ENCODE measurements at regions not wholly inside any gene's neighbourhood (a gene's known extent, or its start where the extent isn't known, plus 50 kb on each side); places are given as distances from the start of the nearest gene placed in this dataset.
"Not testable (repeated sequence)": the region's sequence is repeated elsewhere in the genome, so short reads cannot be mapped to it uniquely, and the experiment has no call there.

DNA sequence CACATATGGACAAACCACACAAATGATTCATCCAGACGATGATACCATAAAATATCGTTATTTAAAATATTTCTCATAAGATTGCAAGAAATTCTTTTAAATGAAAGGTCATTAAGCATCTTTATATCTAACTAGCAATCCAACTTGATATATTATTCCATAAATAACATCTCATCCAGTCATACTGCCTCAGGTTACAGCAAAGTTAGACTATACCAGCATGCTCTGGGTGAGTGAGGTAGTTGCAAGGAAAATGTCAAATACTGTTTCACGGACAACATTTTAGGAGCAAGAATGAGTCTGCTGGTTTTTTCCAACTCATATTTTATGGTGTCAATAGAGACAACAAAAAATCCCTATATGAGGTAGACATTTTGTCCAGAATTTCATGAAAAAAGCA lies 200.9 kb upstream of the TRPM3 start:
- H3K27me3 ChIP-seq (ENCODE audit: low read depth, low read length), result no peaks in the 10 kb centered on the region
- no peak overlapping the region for H3K27ac ChIP-seq (ENCODE audit: low read length)
- no peak overlapping the region for H3K4me3 ChIP-seq (ENCODE audit: low read depth in 1 of 2, low read length in 2 of 2)
- no peaks in the 10 kb centered on the region for H3K4me1 ChIP-seq (ENCODE audit: control insufficient read depth in 1 of 2, insufficient read depth in 2 of 2, low read length in 2 of 2)
- H3K9me3 ChIP-seq (ENCODE audit: control insufficient read depth in 1 of 2, low read length in 2 of 2), result no peaks in the 10 kb centered on the region
- H3K36me3 ChIP-seq (ENCODE audit: control insufficient read depth in 1 of 2, insufficient read depth in 2 of 2, low read length in 2 of 2), result no peaks in the 10 kb centered on the region

DNA sequence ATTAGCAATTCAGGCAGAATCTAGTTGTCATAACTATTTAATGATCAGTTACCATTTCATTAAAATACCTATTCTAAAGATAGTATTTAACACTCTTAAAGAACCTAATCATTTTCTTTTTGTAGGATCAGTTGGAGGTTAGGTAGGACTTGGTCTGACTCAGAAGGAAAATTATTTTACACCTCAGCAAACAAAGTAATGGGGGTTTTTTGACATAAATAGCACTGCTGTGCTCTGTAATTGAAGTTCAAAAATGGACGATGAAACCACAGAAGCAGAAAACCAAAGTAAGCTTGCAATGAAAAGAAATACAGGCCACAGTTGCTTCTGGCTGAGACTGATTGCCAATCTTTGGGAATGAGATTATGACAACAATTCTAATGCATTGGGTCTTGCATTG lies 187.0 kb upstream of the TRPM3 start:
- Histone ChIP-seq H3K4me3 (ENCODE audit: low read depth in 1 of 2, low read length in 2 of 2) (no peak overlapping the region), H3K27me3 (ENCODE audit: low read depth, low read length) (no peaks in the 10 kb centered on the region), H3K4me1 (ENCODE audit: control insufficient read depth in 1 of 2, insufficient read depth in 2 of 2, low read length in 2 of 2) (no peaks in the 10 kb centered on the region), H3K9me3 (ENCODE audit: control insufficient read depth in 1 of 2, low read length in 2 of 2) (no peaks in the 10 kb centered on the region), H3K36me3 (ENCODE audit: control insufficient read depth in 1 of 2, insufficient read depth in 2 of 2, low read length in 2 of 2) (no peaks in the 10 kb centered on the region), H3K27ac (ENCODE audit: low read length) (no peak overlapping the region)

DNA sequence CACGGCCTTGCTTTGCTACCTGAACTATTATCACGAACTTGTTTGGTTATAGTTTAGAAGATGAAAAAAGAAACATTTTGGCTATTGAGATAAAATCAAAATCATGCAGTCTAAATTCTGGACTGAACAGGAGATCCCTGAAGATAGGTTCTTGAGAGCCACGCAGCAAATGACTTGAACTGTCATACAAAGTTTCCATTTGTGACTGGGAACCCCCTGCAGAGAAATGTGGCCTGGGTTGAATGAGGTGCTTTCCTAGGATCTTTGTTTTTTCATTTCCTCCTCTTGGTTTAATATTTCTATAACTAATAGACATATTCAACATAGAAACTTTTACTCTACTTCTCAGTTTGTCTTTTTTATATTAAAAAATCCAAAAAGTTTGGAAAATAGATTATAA lies 184.7 kb upstream of the TRPM3 start:
- Histone ChIP-seq H3K9me3 (ENCODE audit: control insufficient read depth in 1 of 2, low read length in 2 of 2) (no peaks in the 10 kb centered on the region), H3K36me3 (ENCODE audit: control insufficient read depth in 1 of 2, insufficient read depth in 2 of 2, low read length in 2 of 2) (no peaks in the 10 kb centered on the region), H3K27ac (ENCODE audit: low read length) (no peak overlapping the region), H3K4me3 (ENCODE audit: low read depth in 1 of 2, low read length in 2 of 2) (no peak overlapping the region), H3K27me3 (ENCODE audit: low read depth, low read length) (no peaks in the 10 kb centered on the region), H3K4me1 (ENCODE audit: control insufficient read depth in 1 of 2, insufficient read depth in 2 of 2, low read length in 2 of 2) (no peaks in the 10 kb centered on the region)

DNA sequence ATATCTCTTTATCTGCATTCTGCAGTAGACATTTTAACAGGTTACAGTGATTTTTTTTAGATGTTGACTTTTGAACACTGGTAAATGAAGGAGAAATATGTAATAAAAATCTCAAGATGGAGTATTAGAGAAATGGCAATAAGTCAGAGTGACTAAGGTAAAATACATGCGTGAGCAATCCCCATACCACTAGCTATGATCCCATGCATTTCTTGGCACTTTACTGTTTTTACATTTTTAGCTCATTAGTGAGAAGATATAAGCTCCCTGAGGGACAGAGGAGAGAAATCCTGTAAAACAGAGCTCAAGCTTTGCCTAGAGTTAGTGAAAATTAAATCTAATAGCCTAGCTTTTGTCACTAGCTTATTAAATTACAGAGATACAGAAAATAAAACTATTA lies 181.9 kb upstream of the TRPM3 start:
- no peaks in the 10 kb centered on the region for H3K27me3 ChIP-seq (ENCODE audit: low read depth, low read length)
- no peaks in the 10 kb centered on the region for H3K36me3 ChIP-seq (ENCODE audit: control insufficient read depth in 1 of 2, insufficient read depth in 2 of 2, low read length in 2 of 2)
- H3K4me1 ChIP-seq (ENCODE audit: control insufficient read depth in 1 of 2, insufficient read depth in 2 of 2, low read length in 2 of 2), result no peaks in the 10 kb centered on the region
- no peak overlapping the region for H3K27ac ChIP-seq (ENCODE audit: low read length)
- no peak overlapping the region for H3K4me3 ChIP-seq (ENCODE audit: low read depth in 1 of 2, low read length in 2 of 2)
- no peaks in the 10 kb centered on the region for H3K9me3 ChIP-seq (ENCODE audit: control insufficient read depth in 1 of 2, low read length in 2 of 2)

DNA sequence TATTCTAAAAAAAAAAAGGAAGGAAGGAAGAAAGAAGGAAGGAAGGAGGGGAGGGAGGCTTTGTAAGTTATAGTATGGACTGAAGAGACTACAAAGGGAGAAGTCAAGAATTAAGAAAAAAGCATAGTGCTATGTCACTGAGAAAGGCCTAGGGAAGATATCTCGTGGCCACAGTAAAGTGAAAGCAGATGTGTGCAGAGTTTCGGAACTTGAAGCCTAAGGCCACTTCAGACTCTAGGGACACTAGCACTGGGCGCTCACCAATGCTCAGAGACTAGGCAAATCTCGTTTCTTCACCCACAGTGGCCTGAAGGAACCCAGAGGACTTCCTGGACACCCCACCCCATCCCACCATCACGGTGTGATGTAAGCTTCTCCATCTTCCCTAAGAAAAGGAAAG lies 181.4 kb upstream of the TRPM3 start:
- no peak overlapping the region for H3K27ac ChIP-seq (ENCODE audit: low read length)
- H3K36me3 ChIP-seq (ENCODE audit: control insufficient read depth in 1 of 2, insufficient read depth in 2 of 2, low read length in 2 of 2), result no peaks in the 10 kb centered on the region
- H3K4me3 ChIP-seq (ENCODE audit: low read depth in 1 of 2, low read length in 2 of 2), result no peak overlapping the region
- H3K27me3 ChIP-seq (ENCODE audit: low read depth, low read length), result no peaks in the 10 kb centered on the region
- H3K9me3 ChIP-seq (ENCODE audit: control insufficient read depth in 1 of 2, low read length in 2 of 2), result no peaks in the 10 kb centered on the region
- no peaks in the 10 kb centered on the region for H3K4me1 ChIP-seq (ENCODE audit: control insufficient read depth in 1 of 2, insufficient read depth in 2 of 2, low read length in 2 of 2)

DNA sequence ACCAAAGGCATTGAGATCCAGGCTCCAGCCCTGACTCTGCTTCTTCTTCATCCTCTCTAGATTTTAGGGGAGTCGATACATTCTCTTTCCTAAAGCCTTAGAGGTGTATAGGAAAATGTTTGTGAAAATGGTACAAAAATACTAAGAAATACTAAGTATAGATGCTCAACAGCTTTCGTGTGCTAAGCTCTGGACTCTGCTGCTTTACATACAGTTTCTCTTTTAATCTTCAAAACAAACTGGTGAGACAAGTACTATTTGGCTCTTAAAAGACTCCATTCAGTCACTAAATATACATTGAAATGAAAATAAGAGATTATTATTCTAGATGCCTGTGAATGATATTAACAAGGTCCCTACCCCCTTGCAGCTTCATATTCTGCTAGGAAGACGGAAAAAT lies 174.5 kb upstream of the TRPM3 start:
- H3K9me3 ChIP-seq (ENCODE audit: control insufficient read depth in 1 of 2, low read length in 2 of 2), result no peaks in the 10 kb centered on the region

DNA sequence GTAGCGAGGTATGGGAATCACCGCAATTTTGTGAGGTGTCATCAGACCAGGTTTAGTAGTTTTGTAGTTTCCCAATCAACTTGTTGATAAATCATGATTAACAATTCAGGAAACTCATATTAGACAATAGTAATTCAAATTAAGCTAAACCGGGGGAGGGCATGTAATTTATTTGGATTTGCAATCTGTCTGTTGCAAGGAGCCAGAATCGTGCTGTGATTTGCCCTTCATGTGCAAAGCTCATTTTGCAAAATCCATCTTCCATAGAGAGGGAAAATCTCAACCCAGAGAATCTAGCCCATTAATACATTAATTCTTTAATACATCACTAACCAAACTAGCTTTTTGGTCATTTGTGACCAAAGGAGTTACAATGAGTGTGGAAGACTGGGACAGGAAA lies 164.7 kb upstream of the TRPM3 start:
- Histone ChIP-seq H3K4me1 (ENCODE audit: control insufficient read depth in 1 of 2, insufficient read depth in 2 of 2, low read length in 2 of 2) (no peaks in the 10 kb centered on the region), H3K4me3 (ENCODE audit: low read depth in 1 of 2, low read length in 2 of 2) (no peak overlapping the region), H3K27ac (ENCODE audit: low read length) (no peak overlapping the region), H3K27me3 (ENCODE audit: low read depth, low read length) (no peaks in the 10 kb centered on the region), H3K9me3 (ENCODE audit: control insufficient read depth in 1 of 2, low read length in 2 of 2) (no peaks in the 10 kb centered on the region), H3K36me3 (ENCODE audit: control insufficient read depth in 1 of 2, insufficient read depth in 2 of 2, low read length in 2 of 2) (no peaks in the 10 kb centered on the region)

More for the DNA sequence above, 174.5 kb upstream of the TRPM3 start:
- Histone ChIP-seq H3K4me1 (ENCODE audit: control insufficient read depth in 1 of 2, insufficient read depth in 2 of 2, low read length in 2 of 2) (no peaks in the 10 kb centered on the region), H3K27ac (ENCODE audit: low read length) (no peak overlapping the region), H3K36me3 (ENCODE audit: control insufficient read depth in 1 of 2, insufficient read depth in 2 of 2, low read length in 2 of 2) (no peaks in the 10 kb centered on the region), H3K4me3 (ENCODE audit: low read depth in 1 of 2, low read length in 2 of 2) (no peak overlapping the region), H3K27me3 (ENCODE audit: low read depth, low read length) (no peaks in the 10 kb centered on the region)

DNA sequence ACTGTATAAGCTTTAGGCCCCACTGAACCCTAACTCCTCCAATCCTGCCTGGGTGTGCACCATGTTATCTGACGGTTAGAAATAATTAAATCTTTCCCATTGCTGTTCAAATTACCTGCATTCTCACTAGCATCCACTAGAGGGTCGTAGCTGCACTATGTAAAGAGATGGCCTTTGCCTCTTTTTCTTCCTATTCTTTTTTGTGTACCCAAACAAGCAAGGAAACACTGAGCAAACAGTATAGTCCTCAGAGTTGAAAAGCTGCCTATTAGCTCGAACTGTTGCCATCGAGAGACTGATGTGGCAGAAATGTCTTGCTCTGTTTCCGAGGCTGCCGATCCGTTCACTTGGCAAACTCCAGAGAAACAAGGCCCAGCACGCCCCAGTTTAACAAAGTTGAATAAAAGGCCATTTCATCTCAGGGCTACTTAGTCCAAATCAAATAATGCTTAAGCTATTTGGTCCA lies 163.8 kb upstream of the TRPM3 start:
- Histone ChIP-seq H3K4me3 (ENCODE audit: low read depth in 1 of 2, low read length in 2 of 2) (no peak overlapping the region), H3K27me3 (ENCODE audit: low read depth, low read length) (no peaks in the 10 kb centered on the region), H3K9me3 (ENCODE audit: control insufficient read depth in 1 of 2, low read length in 2 of 2) (no peaks in the 10 kb centered on the region), H3K4me1 (ENCODE audit: control insufficient read depth in 1 of 2, insufficient read depth in 2 of 2, low read length in 2 of 2) (no peaks in the 10 kb centered on the region), H3K36me3 (ENCODE audit: control insufficient read depth in 1 of 2, insufficient read depth in 2 of 2, low read length in 2 of 2) (no peaks in the 10 kb centered on the region), H3K27ac (ENCODE audit: low read length) (no peak overlapping the region)

DNA sequence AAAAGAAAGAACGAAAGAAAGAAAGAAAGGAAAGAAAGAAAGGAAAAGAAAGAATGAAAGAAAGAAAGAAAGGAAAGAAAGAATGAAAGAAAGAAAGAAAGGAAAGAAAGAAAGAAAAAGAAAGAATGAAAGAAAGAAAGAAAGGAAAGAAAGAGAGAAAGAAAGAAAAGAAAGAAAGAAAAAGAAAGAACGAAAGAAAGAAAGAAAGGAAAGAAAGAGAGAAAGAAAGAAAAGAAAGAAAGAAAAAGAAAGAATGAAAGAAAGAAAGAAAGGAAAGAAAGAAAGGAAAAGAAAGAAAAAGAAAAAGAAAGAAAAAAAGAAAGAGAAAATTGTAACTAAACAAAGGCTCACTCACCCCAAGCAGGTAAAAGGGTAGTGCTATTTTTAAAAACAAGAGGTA lies 160.7 kb upstream of the TRPM3 start:
- H3K27ac ChIP-seq (ENCODE audit: low read length); H3K36me3 ChIP-seq (ENCODE audit: control insufficient read depth in 1 of 2, insufficient read depth in 2 of 2, low read length in 2 of 2); H3K9me3 ChIP-seq (ENCODE audit: control insufficient read depth in 1 of 2, low read length in 2 of 2): not testable (repeated sequence)

DNA sequence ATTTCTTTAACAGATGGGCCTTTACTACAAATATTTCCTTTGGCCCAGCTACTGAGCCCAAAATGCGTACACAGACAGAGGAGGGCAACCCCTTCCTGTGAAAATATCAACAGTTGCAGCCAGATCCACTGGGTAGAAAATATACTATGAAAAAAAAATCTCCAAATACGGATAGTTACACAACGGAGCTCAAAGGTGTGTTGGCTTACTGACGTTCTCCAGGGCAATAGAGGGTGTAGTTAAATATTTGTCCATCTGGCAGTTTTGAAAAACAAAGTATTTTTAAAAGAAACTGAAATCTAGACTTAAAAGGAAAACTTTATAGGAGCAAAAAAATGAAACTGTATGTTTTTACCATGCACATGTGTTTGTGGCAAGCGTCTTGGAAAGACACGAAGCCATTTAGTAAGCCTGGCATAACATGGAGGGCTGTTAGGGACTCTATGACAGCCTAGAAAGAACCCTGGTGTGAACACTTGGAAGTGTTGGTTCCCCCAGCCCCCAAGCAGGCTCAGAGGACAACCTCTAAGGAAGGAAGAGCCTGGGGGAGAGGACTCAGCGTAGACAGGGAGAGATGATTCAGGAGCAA lies 157.8 kb upstream of the TRPM3 start:
- Histone ChIP-seq H3K4me1 (ENCODE audit: control insufficient read depth in 1 of 2, insufficient read depth in 2 of 2, low read length in 2 of 2) (no peaks in the 10 kb centered on the region), H3K27ac (ENCODE audit: low read length) (no peak overlapping the region), H3K4me3 (ENCODE audit: low read depth in 1 of 2, low read length in 2 of 2) (no peak overlapping the region), H3K36me3 (ENCODE audit: control insufficient read depth in 1 of 2, insufficient read depth in 2 of 2, low read length in 2 of 2) (no peaks in the 10 kb centered on the region), H3K9me3 (ENCODE audit: control insufficient read depth in 1 of 2, low read length in 2 of 2) (no peaks in the 10 kb centered on the region), H3K27me3 (ENCODE audit: low read depth, low read length) (no peaks in the 10 kb centered on the region)

More for the DNA sequence above, 160.7 kb upstream of the TRPM3 start:
- not testable (repeated sequence) for H3K27me3 ChIP-seq (ENCODE audit: low read depth, low read length); H3K4me3 ChIP-seq (ENCODE audit: low read depth in 1 of 2, low read length in 2 of 2); H3K4me1 ChIP-seq (ENCODE audit: control insufficient read depth in 1 of 2, insufficient read depth in 2 of 2, low read length in 2 of 2)

DNA sequence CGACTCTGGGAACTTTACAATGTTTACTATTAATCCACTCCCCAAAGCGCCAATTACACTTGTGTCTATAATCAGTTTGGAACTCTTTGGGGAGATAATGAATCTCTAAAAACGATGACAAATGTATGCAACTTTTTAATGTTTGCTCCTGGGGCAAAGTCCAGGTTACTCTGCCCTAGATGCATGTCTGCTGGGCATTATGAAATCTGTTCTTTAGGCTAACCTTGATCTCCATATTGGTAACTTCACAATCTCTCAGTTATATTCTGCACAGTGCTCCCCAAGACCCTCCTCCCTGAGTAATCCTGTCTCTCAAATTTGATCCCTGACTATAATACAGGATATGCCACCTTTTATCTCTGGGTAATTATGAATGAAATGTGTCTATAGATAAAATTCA lies 152.2 kb upstream of the TRPM3 start:
- H3K4me1 ChIP-seq (ENCODE audit: control insufficient read depth in 1 of 2, insufficient read depth in 2 of 2, low read length in 2 of 2), result no peaks in the 10 kb centered on the region
- H3K27ac ChIP-seq (ENCODE audit: low read length), result no peak overlapping the region
- no peak overlapping the region for H3K4me3 ChIP-seq (ENCODE audit: low read depth in 1 of 2, low read length in 2 of 2)
- no peaks in the 10 kb centered on the region for H3K9me3 ChIP-seq (ENCODE audit: control insufficient read depth in 1 of 2, low read length in 2 of 2)
- no peaks in the 10 kb centered on the region for H3K27me3 ChIP-seq (ENCODE audit: low read depth, low read length)
- no peaks in the 10 kb centered on the region for H3K36me3 ChIP-seq (ENCODE audit: control insufficient read depth in 1 of 2, insufficient read depth in 2 of 2, low read length in 2 of 2)

DNA sequence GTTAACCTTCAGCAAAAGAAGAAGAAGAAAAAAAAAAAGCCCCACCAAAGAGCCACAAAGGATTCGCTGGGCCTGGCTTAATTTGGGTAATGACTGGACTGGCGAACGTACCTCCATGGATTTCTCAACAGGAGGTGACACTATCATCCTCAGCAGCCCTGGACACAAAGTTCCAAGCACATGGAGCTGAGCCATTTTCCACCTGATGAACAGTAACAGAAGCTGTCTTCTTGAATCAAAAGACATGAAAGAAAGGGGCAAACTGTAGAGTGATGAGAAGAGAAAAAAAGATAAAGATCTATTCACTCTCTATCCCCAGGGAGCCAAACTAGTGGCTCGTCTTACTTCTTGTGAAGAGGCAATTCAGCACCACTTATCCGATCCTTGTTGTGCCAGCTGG lies 150.2 kb upstream of the TRPM3 start:
- H3K27ac ChIP-seq (ENCODE audit: low read length), result no peak overlapping the region
- no peaks in the 10 kb centered on the region for H3K27me3 ChIP-seq (ENCODE audit: low read depth, low read length)
- no peak overlapping the region for H3K4me3 ChIP-seq (ENCODE audit: low read depth in 1 of 2, low read length in 2 of 2)
- no peaks in the 10 kb centered on the region for H3K36me3 ChIP-seq (ENCODE audit: control insufficient read depth in 1 of 2, insufficient read depth in 2 of 2, low read length in 2 of 2)
- no peaks in the 10 kb centered on the region for H3K9me3 ChIP-seq (ENCODE audit: control insufficient read depth in 1 of 2, low read length in 2 of 2)
- H3K4me1 ChIP-seq (ENCODE audit: control insufficient read depth in 1 of 2, insufficient read depth in 2 of 2, low read length in 2 of 2), result no peaks in the 10 kb centered on the region

All from muscle layer of duodenum (tissue), 2 donors.